GM12891 (cell line): ENCODE measurements at regions not wholly inside any gene's neighbourhood (a gene's known extent, or its start where the extent isn't known, plus 50 kb on each side); places are given as distances from the start of the nearest gene placed in this dataset.

ENCODE experiments used
- DNase-seq: peaks from one replicate; pipeline ENCODE4 v3.0.0; 2011; ENCODE audit warnings: low spot score; ENCODE audit not compliant: insufficient read length
- FAIRE-seq: peaks from 2 replicates; lab custom pipeline; 2011; peaks lifted over from hg19 to GRCh38; lab: Jason Lieb, UNC
- PAX5 ChIP-seq: IDR thresholded peaks from 2 replicates; pipeline ENCODE4 v1.6.1; 2011; ENCODE audit warnings: low read length, moderate library complexity, mild to moderate bottlenecking; ENCODE audit not compliant: insufficient read depth, severe bottlenecking
- POLR2A ChIP-seq: IDR thresholded peaks from 2 replicates; pipeline ENCODE4 v1.6.1; 2011; ENCODE audit warnings: low read depth, low read length, control low read depth
- POLR2AphosphoS5 ChIP-seq: IDR thresholded peaks from 2 replicates; pipeline ENCODE4 v1.6.1; 2011; ENCODE audit warnings: low read depth, low read length, control low read depth
- POU2F2 ChIP-seq: IDR thresholded peaks from 2 replicates; pipeline ENCODE4 v1.6.1; 2011; ENCODE audit warnings: low read depth, mild to moderate bottlenecking, control low read depth, low read length, moderate library complexity
- SPI1 ChIP-seq: IDR thresholded peaks from 2 replicates; pipeline ENCODE4 v1.6.1; 2011; ENCODE audit warnings: low read depth, low read length, control low read depth
- TAF1 ChIP-seq: IDR thresholded peaks from 2 replicates; pipeline ENCODE4 v1.6.1; 2011; ENCODE audit warnings: low read depth, low read length, control low read depth

DNA sequence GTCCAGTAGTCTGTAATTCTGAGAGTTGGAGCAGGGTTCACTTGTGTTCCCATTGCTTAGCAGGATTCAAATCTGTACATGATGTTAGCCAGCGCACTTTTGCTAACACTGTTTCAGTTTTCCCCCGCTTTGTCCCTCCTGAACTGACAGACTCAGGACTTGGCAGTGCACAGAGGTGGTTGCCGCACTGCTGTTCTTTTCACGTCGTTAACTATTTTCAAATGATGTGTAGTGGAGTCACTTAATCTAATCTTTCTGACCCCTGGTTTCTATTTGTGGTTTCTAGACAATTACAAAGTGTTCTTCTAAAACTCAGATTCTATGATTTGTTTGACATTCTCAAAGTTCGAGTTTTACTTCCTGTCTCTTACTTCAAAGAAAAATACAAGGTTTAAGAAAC is 234.5 kb downstream of the RBM43 start:
- TF ChIP-seq TAF1, result no peak
- TF ChIP-seq POLR2A, result no peak
- TF ChIP-seq POLR2AphosphoS5, result no peak

DNA sequence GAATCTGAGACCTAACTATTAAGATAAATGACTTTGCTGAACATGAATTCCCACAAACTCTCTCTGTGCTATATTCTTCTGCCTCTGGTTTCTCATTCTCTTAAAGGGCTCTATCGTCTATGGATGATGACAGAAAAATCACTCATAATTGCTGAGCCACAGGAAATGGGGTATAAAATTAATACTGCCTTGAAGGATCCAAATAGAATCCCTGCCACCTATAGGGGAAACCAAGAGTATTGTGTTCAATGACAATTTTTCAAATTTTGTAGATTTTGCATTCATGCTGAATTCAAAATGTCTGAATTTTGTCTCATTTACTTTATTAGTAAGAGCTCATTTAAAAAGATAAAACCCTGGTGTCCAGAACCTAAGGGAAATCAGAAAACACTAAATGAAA is 235.8 kb downstream of the RBM43 start:
- DNase-seq (no peak), FAIRE-seq (no peak)
- TF ChIP-seq POLR2AphosphoS5 (no peak), SPI1 (no peak), TAF1 (no peak), PAX5 (no peak), POLR2A (no peak), POU2F2 (no peak)

More for the DNA sequence above, 234.5 kb downstream of the RBM43 start:
- FAIRE-seq, result no peak
- no peak for DNase-seq

DNA sequence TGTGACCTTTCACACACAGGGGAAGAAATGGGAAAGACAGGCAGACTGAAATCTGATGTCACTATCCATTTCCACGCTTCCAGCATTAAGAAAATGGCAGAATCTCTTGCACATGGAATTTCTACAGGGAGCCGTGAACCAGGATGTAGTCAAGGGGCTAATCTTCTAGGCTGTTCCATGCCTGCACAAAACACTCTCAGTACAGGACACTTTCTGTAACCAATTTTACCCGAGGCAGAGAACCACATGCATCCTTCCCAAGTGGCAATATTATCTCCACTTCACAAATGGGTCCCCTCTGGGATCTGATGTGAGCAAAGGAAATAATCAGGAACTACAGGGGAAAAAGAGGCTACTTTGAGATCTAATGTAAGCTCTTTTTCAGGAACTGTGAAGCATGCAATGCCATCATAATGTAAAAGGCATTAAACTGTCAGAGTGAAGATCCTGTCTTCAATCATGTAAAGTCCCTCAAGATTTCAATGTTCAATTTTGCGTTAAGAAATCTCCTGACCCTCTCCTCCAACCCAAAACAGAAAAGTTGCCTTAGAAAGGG is 236.9 kb downstream of the RBM43 start:
- FAIRE-seq (no peak), DNase-seq (no peak)
- TF ChIP-seq PAX5 (no peak), TAF1 (no peak)

DNA sequence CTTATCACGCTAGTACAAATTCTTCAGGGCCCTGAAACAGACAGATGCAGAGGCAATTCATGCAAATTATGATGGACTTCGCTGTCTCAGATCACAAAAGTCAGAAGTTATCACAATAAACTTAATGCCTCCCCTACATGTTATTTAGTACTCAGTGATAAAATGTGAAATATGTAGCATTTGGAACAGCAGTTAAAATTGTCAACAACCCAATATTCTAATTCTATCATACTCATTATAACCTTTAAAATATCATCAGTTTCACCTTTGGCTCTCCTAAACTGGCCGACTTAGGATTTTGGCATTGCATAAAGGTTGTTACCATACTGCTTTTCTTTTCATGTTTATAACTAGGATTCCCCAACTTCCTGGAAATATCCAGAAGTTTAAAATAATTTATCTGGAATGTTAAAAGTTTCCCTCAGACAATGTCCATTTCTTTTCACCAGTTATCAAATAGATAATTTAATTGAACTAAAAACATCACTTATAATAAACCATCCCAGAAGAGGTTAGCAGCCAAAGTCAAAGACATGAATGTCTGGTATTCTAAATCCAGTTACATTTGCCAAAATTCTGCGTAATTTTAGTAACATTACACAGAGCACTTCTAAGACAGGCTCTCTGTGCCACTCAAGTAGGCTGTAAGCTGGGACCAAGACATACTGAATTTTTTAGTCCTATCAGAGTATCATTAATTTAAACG is 239.8 kb downstream of the RBM43 start:
- TF ChIP-seq POU2F2, result no peak
- no peak for TF ChIP-seq SPI1
- TF ChIP-seq TAF1, result no peak
- TF ChIP-seq POLR2A, result no peak
- TF ChIP-seq POLR2AphosphoS5, result no peak
- DNase-seq (no peak), FAIRE-seq (no peak)

DNA sequence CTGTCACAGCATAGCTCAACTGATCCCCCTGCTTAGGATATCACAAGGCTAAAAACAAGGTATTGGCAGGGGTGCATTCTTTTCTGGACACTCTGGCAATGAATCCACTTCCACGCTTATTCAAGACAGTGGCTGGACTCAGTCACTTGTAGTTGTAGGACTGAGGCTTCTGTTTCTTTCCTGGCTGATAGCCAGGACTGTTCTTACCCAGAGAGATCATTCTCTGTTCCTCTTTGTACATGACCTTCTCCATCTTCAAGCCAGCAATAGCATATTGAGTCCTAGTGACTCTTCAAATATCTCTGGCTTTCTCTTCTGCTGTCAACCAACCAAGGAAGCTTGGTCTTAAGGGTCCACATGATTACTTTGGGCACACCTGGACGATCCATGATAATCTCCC is 241.3 kb downstream of the RBM43 start:
- FAIRE-seq, result no peak
- TF ChIP-seq SPI1 (peak; percentile 81), POLR2A (no peak), TAF1 (no peak), POLR2AphosphoS5 (no peak), PAX5 (no peak), POU2F2 (no peak)
- no peak for DNase-seq

DNA sequence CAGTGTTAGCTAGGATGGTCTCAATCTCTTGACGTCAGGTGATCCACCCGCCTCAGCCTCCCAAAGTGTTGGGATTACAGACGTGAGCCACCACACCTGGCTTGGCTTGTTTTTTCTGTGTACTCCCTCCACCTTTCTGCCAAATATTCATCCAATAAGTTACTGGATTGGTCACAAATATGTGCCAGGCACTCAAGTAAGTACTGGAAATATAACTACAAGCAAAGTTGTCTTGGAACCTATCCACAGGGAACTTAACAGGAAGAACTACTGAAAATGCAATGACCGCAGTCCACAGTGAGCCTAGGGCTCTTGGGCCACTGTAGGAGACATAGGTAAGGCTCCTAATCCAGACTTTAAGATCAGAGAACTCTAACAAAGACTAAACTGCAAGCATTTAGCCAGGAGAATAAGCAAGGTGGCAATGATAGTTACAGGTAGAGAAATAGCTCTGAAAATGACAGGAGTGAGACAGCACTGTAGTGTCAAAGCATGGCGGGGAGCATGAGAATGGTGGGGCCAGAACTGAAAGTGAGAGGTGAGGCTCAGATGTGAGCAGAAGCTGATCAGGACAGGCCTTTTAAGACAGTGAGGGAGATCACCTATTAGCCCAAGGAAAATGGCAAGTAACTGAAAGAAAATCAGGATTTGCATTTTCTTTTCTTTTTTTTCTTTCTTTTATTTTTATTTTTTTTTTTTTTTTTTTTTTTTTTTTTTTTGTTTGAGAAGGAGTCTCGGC is 252.1 kb downstream of the RBM43 start:
- DNase-seq (no peak), FAIRE-seq (no peak)
- no peak for TF ChIP-seq POU2F2
- no peak for TF ChIP-seq PAX5
- no peak for TF ChIP-seq TAF1
- TF ChIP-seq SPI1, result no peak
- no peak for TF ChIP-seq POLR2A
- TF ChIP-seq POLR2AphosphoS5, result no peak

DNA sequence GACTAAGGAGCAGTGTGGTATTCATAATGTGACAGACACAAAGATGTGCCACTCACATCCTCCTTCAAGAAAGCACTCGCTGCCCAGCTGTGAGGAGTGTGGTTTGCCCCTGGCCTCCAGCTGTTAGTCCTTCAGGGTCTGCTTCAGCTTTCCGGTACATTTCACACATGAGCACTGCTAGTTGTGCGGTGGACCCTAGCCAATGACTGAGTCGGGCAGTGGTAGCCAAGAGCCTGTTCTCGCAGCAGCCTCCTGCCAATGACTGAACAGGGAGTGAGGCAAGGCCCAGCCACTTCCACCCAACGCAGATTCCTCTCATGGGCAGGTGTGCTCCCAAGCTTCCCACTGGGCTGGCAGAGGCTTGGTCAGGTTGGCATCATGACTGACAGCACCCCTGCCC is 254.3 kb downstream of the RBM43 start:
- no peak for DNase-seq
- FAIRE-seq, result no peak
- TF ChIP-seq POU2F2 (no peak), PAX5 (no peak), TAF1 (no peak), SPI1 (no peak)

DNA sequence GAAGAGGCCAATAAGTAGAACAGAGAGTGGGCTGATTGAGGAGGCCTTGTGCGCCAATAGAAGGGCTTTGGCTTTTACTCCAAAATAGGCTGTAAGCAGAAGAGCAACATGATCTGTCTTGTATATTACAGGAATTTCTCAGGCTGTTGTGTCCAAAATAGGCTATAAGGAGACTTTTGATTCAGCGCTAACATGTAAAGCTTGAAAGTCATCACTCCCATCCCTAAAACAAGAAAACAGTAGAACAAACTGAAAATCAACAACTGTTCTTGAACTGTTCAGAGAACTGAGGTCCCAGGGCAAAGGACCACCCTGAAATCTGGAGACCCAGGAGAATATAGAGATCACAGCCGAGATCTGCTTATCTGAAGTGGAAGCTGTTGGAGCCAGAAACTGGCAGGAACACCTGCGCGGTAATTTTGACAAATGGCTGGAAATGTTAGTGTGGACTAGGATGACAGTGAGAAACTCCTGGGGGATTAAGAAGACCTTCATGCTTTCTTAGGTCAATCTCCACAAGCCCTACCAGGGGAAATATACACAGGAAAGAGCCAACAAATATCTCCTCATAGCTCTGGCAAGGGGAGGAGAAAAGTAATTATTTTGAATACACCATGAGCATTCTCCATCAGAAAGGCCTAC is 258.6 kb downstream of the RBM43 start:
- TF ChIP-seq POU2F2, result no peak
- TF ChIP-seq PAX5, result no peak
- TF ChIP-seq TAF1, result no peak
- TF ChIP-seq POLR2AphosphoS5, result no peak
- no peak for TF ChIP-seq POLR2A
- no peak for TF ChIP-seq SPI1
- DNase-seq (no peak), FAIRE-seq (no peak)

DNA sequence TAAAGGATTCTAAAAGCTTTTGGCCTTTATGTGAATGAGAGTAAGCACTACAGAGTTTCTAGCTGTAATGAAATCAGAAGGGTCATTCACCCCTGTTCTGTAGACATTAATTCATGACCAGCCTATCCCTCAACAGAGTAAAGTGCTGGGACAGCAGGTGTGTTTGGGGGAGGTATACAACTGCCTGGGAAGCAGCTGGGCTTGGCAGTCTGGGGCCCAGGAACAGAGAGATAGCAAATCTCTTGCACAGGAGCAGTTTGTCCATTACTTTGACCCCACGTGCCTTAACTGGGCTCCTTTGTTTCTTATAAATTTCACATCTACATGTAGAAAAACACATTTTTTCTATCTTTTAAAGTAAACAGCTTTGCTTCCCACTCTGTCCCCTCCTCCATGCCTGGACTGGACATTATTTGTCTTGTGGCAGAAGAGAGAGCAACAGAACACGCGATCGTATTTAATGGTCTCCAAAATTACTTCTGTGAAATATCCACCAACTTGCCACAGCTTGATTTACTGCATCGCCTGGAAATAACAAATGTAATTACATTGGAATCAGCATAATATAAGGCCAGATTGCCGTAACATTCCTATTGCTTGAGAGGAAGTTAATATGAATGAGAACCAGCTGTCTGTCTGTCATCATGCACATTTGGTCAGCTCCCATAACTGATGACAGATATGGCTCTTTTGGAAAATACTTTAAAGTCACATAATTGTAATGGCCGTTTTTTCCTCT is 263.8 kb downstream of the RBM43 start:
- TF ChIP-seq PAX5 (no peak), SPI1 (no peak), TAF1 (no peak), POLR2AphosphoS5 (no peak), POLR2A (no peak), POU2F2 (no peak)
- DNase-seq (no peak), FAIRE-seq (no peak)
